IPS-20b (cell line): ENCODE measurements at regions not wholly inside any gene's neighbourhood (a gene's known extent, or its start where the extent isn't known, plus 50 kb on each side); places are given as distances from the start of the nearest gene placed in this dataset.

Experiments
- H3K27ac ChIP-seq: one replicate; pipeline ENCODE4 v1.5.1; 2013; ENCODE audit warnings: low read length
- H3K27me3 ChIP-seq: 2 replicates; pipeline ENCODE4 v1.6.1; 2013; ENCODE audit warnings: mild to moderate bottlenecking, low read length, inconsistent platforms; ENCODE audit not compliant: insufficient read depth
- H3K36me3 ChIP-seq: 2 replicates; pipeline ENCODE4 v1.6.1; 2013; ENCODE audit warnings: low read depth, mild to moderate bottlenecking, inconsistent platforms, low read length, moderate library complexity; ENCODE audit not compliant: insufficient read depth
- H3K4me1 ChIP-seq: 2 replicates; pipeline ENCODE4 v1.6.1; 2013; ENCODE audit warnings: mild to moderate bottlenecking, control low read depth, inconsistent platforms, low read length, moderate library complexity; ENCODE audit not compliant: insufficient read depth
- H3K4me3 ChIP-seq: 2 replicates; pipeline ENCODE4 v1.5.1; 2013; ENCODE audit warnings: mild to moderate bottlenecking, low read length, inconsistent platforms
- H3K9ac ChIP-seq: 2 replicates; pipeline ENCODE4 v1.6.1; 2013; ENCODE audit warnings: low read depth, mild to moderate bottlenecking, inconsistent platforms, low read length, moderate library complexity
- H3K9me3 ChIP-seq: 2 replicates; pipeline ENCODE4 v1.6.1; 2013; ENCODE audit warnings: mild to moderate bottlenecking, low read depth, low read length, inconsistent platforms; ENCODE audit not compliant: insufficient read depth

DNA sequence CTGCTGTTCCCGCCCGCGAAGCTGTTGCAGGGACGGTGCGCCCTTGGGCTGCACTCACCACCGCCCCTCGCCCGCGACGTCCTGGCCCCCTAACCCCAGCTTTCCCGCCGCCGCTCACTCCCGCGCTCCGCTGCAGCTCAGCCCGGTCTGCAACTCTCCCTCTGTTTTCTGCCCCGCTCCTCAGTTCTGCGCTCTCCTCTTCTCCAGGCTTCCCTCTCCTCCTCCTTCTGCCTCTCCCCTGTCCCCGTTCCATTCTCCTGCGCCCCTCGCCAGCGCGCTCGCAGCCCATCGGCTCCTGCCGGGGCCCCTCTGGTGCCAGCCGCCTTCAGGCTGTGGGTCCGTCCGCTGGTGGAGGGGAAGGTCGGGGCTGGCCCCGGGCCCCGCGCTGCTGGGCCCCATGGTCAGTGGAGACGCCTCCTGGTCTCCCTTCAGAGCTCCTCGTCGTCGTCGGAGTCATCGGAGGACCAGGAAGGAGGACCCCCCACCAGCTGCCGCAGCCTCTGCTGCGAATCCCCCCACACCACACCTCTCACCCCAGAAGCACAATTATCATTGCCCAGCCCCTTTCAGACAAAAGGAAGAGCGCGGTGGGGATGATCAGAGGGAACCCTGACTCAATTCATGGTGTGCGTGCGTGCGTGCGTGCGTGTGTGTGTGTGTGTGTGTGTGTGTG, 223.2 kb upstream of the FOXF1 start:
- no peak overlapping the region for H3K9ac ChIP-seq
- no peaks in the 10 kb centered on the region for H3K9me3 ChIP-seq
- no peak overlapping the region for H3K27ac ChIP-seq
- peaks cover 99% of the 10 kb centered on the region for H3K27me3 ChIP-seq
- H3K4me3 ChIP-seq = peak overlapping the region; percentile 64
- H3K36me3 ChIP-seq = no peaks in the 10 kb centered on the region
- peaks cover 16% of the 10 kb centered on the region; the same call in 1 of the 2 replicates for H3K4me1 ChIP-seq

DNA sequence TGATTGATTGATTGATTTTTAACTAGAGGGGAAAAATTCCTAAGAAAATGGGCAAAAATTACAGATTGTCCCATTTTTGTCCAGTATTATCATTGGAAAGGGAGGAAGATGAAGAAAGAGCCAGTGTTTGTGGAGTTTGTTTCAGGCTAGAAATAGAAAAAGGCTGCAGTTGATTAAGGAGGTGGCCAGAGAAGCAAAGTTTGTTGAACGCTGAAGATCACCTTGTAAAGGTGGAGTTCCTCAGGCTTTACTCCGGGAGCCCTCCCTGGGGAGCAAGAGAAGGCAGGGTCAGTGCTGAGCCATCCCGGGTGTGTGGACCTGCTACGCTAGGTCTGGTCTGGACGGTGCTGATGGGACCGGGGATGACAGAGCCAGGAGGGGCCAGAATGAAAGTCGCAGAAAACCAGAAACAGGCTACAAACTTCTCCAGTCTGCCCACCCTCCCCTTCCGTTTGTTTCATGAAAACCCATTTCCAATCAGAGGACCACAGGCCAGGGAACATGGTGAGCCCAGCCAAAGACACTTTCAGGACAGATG, 222.6 kb upstream of the FOXF1 start:
- Histone ChIP-seq H3K9ac (no peak overlapping the region), H3K9me3 (no peaks in the 10 kb centered on the region), H3K27me3 (peaks cover 99% of the 10 kb centered on the region), H3K4me3 (peak overlapping the region; percentile 64; the same call in 1 of the 2 replicates), H3K27ac (no peak overlapping the region), H3K36me3 (no peaks in the 10 kb centered on the region), H3K4me1 (peaks cover 16% of the 10 kb centered on the region; the same call in 1 of the 2 replicates)

DNA sequence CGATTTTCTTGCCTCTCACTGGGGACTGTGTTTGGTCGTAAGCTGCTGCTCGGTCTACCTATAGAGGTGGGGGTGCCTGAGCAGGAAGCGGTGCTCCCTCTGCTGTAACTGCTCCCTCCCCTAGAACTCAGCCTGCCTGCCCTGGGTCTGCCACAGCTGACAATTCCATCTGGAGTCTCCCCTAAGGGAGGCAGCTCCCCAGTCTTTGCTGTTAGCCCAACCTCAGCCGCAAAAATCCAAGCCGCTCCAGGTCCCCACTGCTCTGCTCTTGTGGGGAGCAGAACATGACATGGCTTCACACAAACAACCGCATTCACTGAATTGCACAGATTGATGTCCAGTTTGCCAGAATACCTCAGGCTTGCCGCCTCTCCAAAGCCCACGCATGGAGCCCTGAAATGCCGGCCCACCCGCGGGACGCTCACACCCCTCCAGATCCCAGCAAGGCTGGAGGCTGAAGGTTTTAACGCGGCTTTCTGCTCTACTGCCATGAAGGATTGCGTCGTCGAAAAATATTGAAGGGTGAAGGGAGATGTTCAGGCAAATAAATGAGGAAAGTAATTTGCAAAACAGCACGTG, 221.5 kb upstream of the FOXF1 start:
- no peaks in the 10 kb centered on the region for H3K36me3 ChIP-seq
- peak overlapping the region; percentile 16; the same call in 1 of the 2 replicates for H3K4me3 ChIP-seq
- H3K9ac ChIP-seq = no peak overlapping the region
- H3K27ac ChIP-seq = no peak overlapping the region
- H3K9me3 ChIP-seq = no peaks in the 10 kb centered on the region
- peaks cover 16% of the 10 kb centered on the region; the same call in 1 of the 2 replicates for H3K4me1 ChIP-seq
- H3K27me3 ChIP-seq = peaks cover 100% of the 10 kb centered on the region

DNA sequence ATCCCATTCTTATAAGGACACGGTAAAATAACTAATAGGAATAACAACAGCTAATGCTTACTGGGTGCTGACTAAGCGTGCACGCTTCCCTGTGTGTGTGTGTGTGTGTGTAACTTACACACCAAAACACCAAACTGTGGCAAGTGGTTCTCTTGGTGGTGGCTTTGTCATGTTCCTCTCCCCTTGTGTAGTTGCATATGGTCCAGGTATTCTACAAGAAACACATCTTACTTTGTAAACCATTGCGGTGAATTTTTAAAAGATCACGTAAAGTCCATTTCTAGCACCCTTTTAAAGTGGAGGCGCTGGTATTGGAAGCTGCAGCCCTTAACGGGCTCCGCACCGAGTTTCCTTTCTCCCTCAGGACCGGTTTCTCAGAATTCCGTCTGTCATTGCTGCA, 221.0 kb upstream of the FOXF1 start:
- Histone ChIP-seq H3K36me3 (no peaks in the 10 kb centered on the region), H3K9me3 (no peaks in the 10 kb centered on the region), H3K27me3 (peaks cover 100% of the 10 kb centered on the region), H3K4me1 (peaks cover 16% of the 10 kb centered on the region; the same call in 1 of the 2 replicates), H3K4me3 (no peak overlapping the region), H3K9ac (no peak overlapping the region), H3K27ac (no peak overlapping the region)

DNA sequence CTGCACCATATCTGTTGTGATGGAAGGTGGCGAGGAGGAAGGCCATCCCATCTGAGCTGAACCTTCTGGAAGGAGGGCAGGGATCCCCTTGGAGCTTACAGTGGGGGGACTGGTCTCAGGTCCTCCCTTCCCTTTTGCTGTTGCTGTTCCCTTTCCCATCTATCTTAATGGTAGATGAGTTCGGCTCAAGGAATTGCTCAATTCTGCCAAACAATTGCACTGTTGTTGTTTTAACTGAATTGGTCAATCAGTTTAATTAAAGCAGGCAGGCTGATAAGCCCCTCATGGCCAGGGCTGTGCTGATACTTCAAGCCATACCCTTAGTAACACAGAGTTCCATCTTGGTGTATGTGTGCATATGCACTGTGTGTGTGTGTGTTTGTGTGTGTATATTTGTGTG, 220.4 kb upstream of the FOXF1 start:
- Histone ChIP-seq H3K4me1 (peaks cover 16% of the 10 kb centered on the region; the same call in 1 of the 2 replicates), H3K9me3 (no peaks in the 10 kb centered on the region), H3K27me3 (peaks cover 100% of the 10 kb centered on the region), H3K27ac (no peak overlapping the region), H3K9ac (no peak overlapping the region), H3K4me3 (no peak overlapping the region), H3K36me3 (no peaks in the 10 kb centered on the region)

DNA sequence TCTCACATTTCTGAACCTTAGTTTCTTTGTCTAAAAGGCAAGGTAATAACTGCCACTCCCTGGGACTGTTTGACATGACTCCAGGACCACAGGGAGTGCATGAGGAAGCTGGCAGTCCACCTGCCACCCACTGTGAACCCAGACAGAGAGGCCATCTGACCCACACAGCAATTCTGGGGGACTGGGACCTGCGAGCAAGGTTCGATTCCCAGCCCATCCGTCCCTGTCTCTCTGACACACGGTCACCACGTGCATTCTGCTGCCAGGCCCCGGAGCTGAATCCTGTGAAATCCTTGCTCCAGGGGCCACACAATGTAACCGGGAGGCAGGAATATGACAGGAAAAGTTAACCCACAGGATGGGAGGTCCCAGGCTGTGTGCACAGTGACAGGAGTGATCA, 218.8 kb upstream of the FOXF1 start:
- Histone ChIP-seq H3K27ac (no peak overlapping the region), H3K9me3 (no peaks in the 10 kb centered on the region), H3K4me1 (peaks cover 4% of the 10 kb centered on the region; the same call in 1 of the 2 replicates), H3K4me3 (no peak overlapping the region), H3K36me3 (no peaks in the 10 kb centered on the region), H3K27me3 (peaks cover 100% of the 10 kb centered on the region), H3K9ac (no peak overlapping the region)

DNA sequence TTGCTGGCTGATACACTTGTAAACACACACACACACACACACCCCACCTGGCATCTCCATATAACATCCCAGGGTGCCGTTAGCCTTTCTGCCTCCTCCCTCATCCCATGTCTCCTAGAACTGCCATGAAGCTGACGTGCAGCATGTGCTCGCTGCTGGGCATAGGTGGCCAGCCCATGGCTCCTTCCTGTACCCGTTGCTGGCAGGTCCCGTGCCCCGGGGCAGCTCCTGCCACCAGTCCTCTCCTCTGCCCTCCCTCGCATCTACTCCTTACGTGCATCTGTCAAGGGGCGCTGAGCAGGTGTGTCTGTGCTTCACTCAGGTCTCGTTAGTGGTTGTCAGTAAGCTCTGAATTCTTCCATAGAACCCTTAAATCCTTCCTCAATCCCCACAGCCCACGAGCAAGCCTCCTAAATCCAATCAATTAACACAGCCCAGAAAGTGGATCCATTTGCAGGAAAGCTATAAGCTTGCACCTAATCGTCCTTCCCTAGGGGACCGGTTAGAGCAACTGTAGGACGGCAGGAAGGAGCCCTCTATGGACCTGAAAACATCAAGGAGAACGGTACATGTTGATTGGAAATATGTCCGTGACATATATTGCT, 218.1 kb upstream of the FOXF1 start:
- Histone ChIP-seq H3K36me3 (no peaks in the 10 kb centered on the region), H3K4me3 (no peak overlapping the region), H3K4me1 (peaks cover 4% of the 10 kb centered on the region; the same call in 1 of the 2 replicates), H3K27ac (no peak overlapping the region), H3K27me3 (peaks cover 100% of the 10 kb centered on the region), H3K9ac (no peak overlapping the region), H3K9me3 (no peaks in the 10 kb centered on the region)

DNA sequence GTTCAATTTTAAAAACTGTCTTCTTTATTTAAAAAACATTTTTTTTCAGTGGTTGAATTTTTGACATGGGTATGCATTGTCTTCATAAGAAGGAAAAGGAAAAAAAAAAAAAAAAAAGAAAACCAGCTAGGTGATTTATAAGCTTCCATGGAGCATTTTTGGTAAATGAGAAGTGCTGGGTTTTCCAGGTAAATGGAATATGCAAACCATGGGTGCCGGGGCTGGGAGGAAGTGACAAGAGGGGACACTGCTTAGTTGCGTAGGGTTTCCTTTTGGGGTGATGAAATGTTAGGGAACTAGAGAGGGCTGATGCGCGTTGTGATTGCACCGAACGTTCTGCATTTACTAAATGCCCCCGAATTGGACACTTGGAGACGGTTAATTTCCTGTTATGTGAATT, 217.4 kb upstream of the FOXF1 start:
- Histone ChIP-seq H3K27ac (no peak overlapping the region), H3K36me3 (no peaks in the 10 kb centered on the region), H3K4me1 (no peaks in the 10 kb centered on the region; the same call in 1 of the 2 replicates), H3K9ac (no peak overlapping the region), H3K4me3 (no peak overlapping the region), H3K9me3 (no peaks in the 10 kb centered on the region), H3K27me3 (peaks cover 100% of the 10 kb centered on the region)

DNA sequence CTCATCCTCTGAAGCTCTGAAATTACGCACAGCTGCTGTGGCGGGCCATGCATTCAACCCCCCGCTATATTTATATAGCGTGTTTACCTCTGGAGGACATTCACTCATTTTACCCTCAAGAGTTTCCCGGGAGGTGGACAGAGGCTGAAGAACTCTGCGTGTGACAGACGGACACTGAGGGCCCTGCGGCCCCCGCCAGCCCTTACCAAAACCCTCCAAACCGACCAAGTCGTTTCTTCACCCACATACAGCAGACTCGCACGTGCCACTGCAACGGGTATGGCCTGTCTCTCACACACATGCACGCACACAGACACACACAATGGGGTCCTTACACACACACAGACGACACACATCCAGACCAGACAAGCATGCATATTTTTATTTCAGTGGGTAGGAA, 216.4 kb upstream of the FOXF1 start:
- peaks cover 100% of the 10 kb centered on the region for H3K27me3 ChIP-seq
- no peaks in the 10 kb centered on the region; the same call in 1 of the 2 replicates for H3K4me1 ChIP-seq
- no peaks in the 10 kb centered on the region for H3K36me3 ChIP-seq
- no peaks in the 10 kb centered on the region for H3K9me3 ChIP-seq
- no peak overlapping the region for H3K4me3 ChIP-seq
- H3K9ac ChIP-seq = no peak overlapping the region
- H3K27ac ChIP-seq = no peak overlapping the region

DNA sequence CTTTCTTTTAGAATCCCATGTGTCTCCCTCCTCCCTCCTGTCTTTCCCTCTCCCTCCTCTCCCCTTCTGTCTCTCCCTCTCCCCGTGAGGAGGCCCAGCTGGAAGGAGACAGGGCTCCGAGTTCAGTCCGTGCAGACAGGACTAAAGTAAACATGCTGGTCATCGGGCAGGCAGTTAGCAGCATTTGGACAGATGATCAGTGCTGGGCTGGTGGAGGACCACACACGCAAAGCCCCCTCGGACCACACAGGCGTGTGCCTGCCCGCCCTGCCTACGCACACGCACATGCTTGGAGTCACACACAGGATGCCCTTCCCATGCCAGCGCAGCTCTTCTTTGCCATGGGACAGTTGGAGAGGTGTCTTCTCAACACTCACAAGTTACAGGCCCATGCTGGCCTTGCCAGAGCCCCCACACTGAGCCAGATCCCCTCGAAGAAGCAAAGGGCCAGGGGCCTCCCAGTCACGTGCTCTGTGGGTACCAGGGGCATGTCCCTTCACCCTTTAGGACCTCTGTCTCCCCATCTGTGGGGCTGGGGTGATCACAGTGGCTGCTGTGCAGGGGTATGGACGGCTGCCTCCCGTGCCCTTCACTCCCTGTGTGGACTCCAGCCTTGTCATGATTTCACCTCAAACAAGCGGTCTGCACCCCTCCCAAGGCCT, 215.7 kb upstream of the FOXF1 start:
- Histone ChIP-seq H3K36me3 (no peaks in the 10 kb centered on the region), H3K27me3 (peaks cover 100% of the 10 kb centered on the region), H3K9ac (no peak overlapping the region), H3K4me3 (no peak overlapping the region), H3K27ac (no peak overlapping the region), H3K4me1 (no peaks in the 10 kb centered on the region), H3K9me3 (no peaks in the 10 kb centered on the region)

DNA sequence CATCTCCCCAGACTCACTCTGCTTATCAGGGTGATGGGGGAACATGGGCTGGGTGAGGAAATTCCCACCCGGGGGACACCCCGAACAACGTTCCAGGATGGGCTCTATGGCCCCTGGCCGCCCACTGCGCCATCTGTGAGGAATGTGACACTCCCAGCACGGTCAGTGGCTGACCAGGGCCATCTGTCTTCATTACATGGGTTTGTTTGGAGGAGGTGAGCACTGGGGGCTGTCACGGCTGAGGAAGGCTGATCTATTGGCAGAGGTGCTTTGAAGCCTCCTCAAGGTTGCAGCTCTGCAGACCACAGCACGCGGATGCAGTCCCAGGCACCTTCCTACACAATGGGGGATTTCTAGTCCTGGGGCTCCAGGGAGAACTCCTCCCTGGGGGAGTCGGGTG, 214.1 kb upstream of the FOXF1 start:
- Histone ChIP-seq H3K4me1 (peaks cover 3% of the 10 kb centered on the region; the same call in 1 of the 2 replicates), H3K27ac (no peak overlapping the region), H3K9ac (no peak overlapping the region), H3K4me3 (no peak overlapping the region), H3K27me3 (peaks cover 98% of the 10 kb centered on the region), H3K9me3 (no peaks in the 10 kb centered on the region), H3K36me3 (no peaks in the 10 kb centered on the region)
